ENCODE measurements at regions not wholly inside any gene's neighbourhood (a gene's known extent, or its start where the extent isn't known, plus 50 kb on each side); places are given as distances from the start of the nearest gene placed in this dataset.

- WGBS, 2 donors = 63 to 66% methylated on average over 5 of the region's 5 CpGs
- Histone ChIP-seq H3K4me1 (no peaks in the 10 kb centered on the region), H3K4me3 (no peak overlapping the region), H3K27ac (no peak overlapping the region), H3K36me3 (no peaks in the 10 kb centered on the region), H3K27me3 (no peaks in the 10 kb centered on the region), H3K9me3 (no peaks in the 10 kb centered on the region)
- no peak for DNase-seq (ENCODE audit: low spot score in 2 of 2)
- TF ChIP-seq EP300 (IDR thresholded peaks at IDR 0.05) (no peak), POLR2A (IDR thresholded peaks at IDR 0.05) (no peak), CTCF (IDR thresholded peaks at IDR 0.05) (no peak)
Measured at GRCh38 chrX:140360284-140360683, 144.6 kb downstream of the SOX3 start.

GRCh38 chrX:140355922-140356321, 148.9 kb downstream of the SOX3 start:
- WGBS, 2 donors = 66 to 82% methylated on average over 6 to 9 of the region's 9 CpGs
- no peak overlapping the region for H3K27ac ChIP-seq
- TF ChIP-seq EP300 (IDR thresholded peaks at IDR 0.05) (no peak), CTCF (IDR thresholded peaks at IDR 0.05) (no peak), POLR2A (IDR thresholded peaks at IDR 0.05) (no peak)
- H3K9me3 ChIP-seq = no peaks in the 10 kb centered on the region
- H3K4me3 ChIP-seq = no peak overlapping the region
- no peaks in the 10 kb centered on the region for H3K27me3 ChIP-seq
- no peaks in the 10 kb centered on the region for H3K4me1 ChIP-seq
- no peaks in the 10 kb centered on the region for H3K36me3 ChIP-seq
- no peak for DNase-seq (ENCODE audit: low spot score in 2 of 2)

- H3K4me3 ChIP-seq = no peak overlapping the region
- no peak overlapping the region for H3K27ac ChIP-seq
- no peak for TF ChIP-seq POLR2A (IDR thresholded peaks at IDR 0.05)
- TF ChIP-seq EP300 (IDR thresholded peaks at IDR 0.05) = no peak
- TF ChIP-seq CTCF (IDR thresholded peaks at IDR 0.05) = no peak
- 65 to 68% methylated on average over 6 of the region's 6 CpGs for WGBS, 2 donors
- no peak for DNase-seq (ENCODE audit: low spot score in 2 of 2)
- no peaks in the 10 kb centered on the region for H3K4me1 ChIP-seq
- no peaks in the 10 kb centered on the region for H3K9me3 ChIP-seq
- H3K36me3 ChIP-seq = no peaks in the 10 kb centered on the region
- no peaks in the 10 kb centered on the region for H3K27me3 ChIP-seq
Measured at GRCh38 chrX:140355429-140355828, 149.4 kb downstream of the SOX3 start.

GRCh38 chrX:140354431-140355120, 150.3 kb downstream of the SOX3 start:
- no peak for DNase-seq (ENCODE audit: low spot score in 2 of 2)
- WGBS, 2 donors = 34 to 45% methylated on average over 3 of the region's 3 CpGs
- H3K4me1 ChIP-seq = no peaks in the 10 kb centered on the region
- H3K4me3 ChIP-seq = no peak overlapping the region
- no peaks in the 10 kb centered on the region for H3K36me3 ChIP-seq
- TF ChIP-seq POLR2A (IDR thresholded peaks at IDR 0.05) = no peak
- no peak for TF ChIP-seq EP300 (IDR thresholded peaks at IDR 0.05)
- TF ChIP-seq CTCF (IDR thresholded peaks at IDR 0.05) = no peak
- H3K27me3 ChIP-seq = no peaks in the 10 kb centered on the region
- H3K9me3 ChIP-seq = no peaks in the 10 kb centered on the region
- no peak overlapping the region for H3K27ac ChIP-seq

GRCh38 chrX:140346729-140347128, 158.1 kb downstream of the SOX3 start:
- WGBS, 2 donors = 0 to 9% methylated on average over 1 of the region's 1 CpG
- Histone ChIP-seq H3K27me3 (peaks cover 0 to 2% of the 10 kb centered on the region in 2 donors), H3K27ac (no peak overlapping the region), H3K4me1 (no peaks in the 10 kb centered on the region), H3K9me3 (no peaks in the 10 kb centered on the region), H3K36me3 (no peaks in the 10 kb centered on the region), H3K4me3 (no peak overlapping the region)
- TF ChIP-seq POLR2A (IDR thresholded peaks at IDR 0.05) = no peak
- no peak for TF ChIP-seq CTCF (IDR thresholded peaks at IDR 0.05)
- TF ChIP-seq EP300 (IDR thresholded peaks at IDR 0.05) = no peak
- DNase-seq (ENCODE audit: low spot score in 2 of 2) = no peak
